SJCRH30 (cell line): ENCODE measurements at regions not wholly inside any gene's neighbourhood (a gene's known extent, or its start where the extent isn't known, plus 50 kb on each side); places are given as distances from the start of the nearest gene placed in this dataset.
A peak's percentile ranks its signal among the peaks of the same experiment; 100 is the strongest.
"Not testable (repeated sequence)": the region's sequence is repeated elsewhere in the genome, so short reads cannot be mapped to it uniquely, and the experiment has no call there.

Experiments
- DNase-seq, 2 experiments: peaks; one replicate each; pipeline ENCODE4 v3.0.0-alpha.2; 2015 to 2020
- H3K27ac ChIP-seq: fragments of 250-450 bp; sonication (Bioruptor Pico); 2 replicates; pipeline ENCODE4 v1.5.1; 2020; ENCODE audit warnings: mild to moderate bottlenecking, moderate library complexity
- H3K27me3 ChIP-seq: fragments of 250-450 bp; sonication (Bioruptor Pico); 2 replicates; pipeline ENCODE4 v1.5.1; 2020; ENCODE audit warnings: mild to moderate bottlenecking, moderate library complexity
- H3K36me3 ChIP-seq: fragments of 250-450 bp; sonication (Bioruptor Pico); 2 replicates; pipeline ENCODE4 v1.5.1; 2020; ENCODE audit warnings: mild to moderate bottlenecking, moderate library complexity
- H3K4me1 ChIP-seq: fragments of 250-450 bp; sonication (Bioruptor Pico); 2 replicates; pipeline ENCODE4 v1.5.1; 2020; ENCODE audit warnings: mild to moderate bottlenecking, moderate library complexity
- H3K4me3 ChIP-seq: fragments of 250-450 bp; sonication (Bioruptor Pico); 2 replicates; pipeline ENCODE4 v1.5.1; 2020; ENCODE audit warnings: mild to moderate bottlenecking, moderate library complexity
- H3K9me3 ChIP-seq: fragments of 250-450 bp; sonication (Bioruptor Pico); replicated peaks from 2 replicates; pipeline ENCODE4 v1.5.1; 2020; ENCODE audit warnings: mild to moderate bottlenecking, moderate library complexity

GRCh38 chr2:217606296-217606695, 396.5 kb downstream of the TNS1 start:
- DNase-seq, result no peak
- no peaks in the 10 kb centered on the region for H3K27me3 ChIP-seq
- no peak overlapping the region for H3K27ac ChIP-seq
- no peaks in the 10 kb centered on the region for H3K9me3 ChIP-seq
- H3K36me3 ChIP-seq, result no peaks in the 10 kb centered on the region
- peaks cover 24% of the 10 kb centered on the region for H3K4me1 ChIP-seq
- H3K4me3 ChIP-seq, result no peak overlapping the region

GRCh38 chr2:217604527-217605194, 398.1 kb downstream of the TNS1 start:
- Histone ChIP-seq H3K4me1 (peaks cover 27% of the 10 kb centered on the region), H3K27ac (no peak overlapping the region), H3K9me3 (no peaks in the 10 kb centered on the region), H3K36me3 (no peaks in the 10 kb centered on the region), H3K27me3 (no peaks in the 10 kb centered on the region), H3K4me3 (no peak overlapping the region)
- DNase-seq, result peak; percentile 36 to 44

- H3K27me3 ChIP-seq, result no peaks in the 10 kb centered on the region
- H3K36me3 ChIP-seq, result no peaks in the 10 kb centered on the region
- peaks cover 25% of the 10 kb centered on the region for H3K4me1 ChIP-seq
- no peak for DNase-seq
- no peak overlapping the region for H3K4me3 ChIP-seq
- H3K9me3 ChIP-seq, result no peaks in the 10 kb centered on the region
- H3K27ac ChIP-seq, result no peak overlapping the region
Observed at GRCh38 chr2:217601601-217602000, 401.2 kb downstream of the TNS1 start.

GRCh38 chr2:217599906-217600305, 402.9 kb downstream of the TNS1 start:
- H3K27me3 ChIP-seq, result no peaks in the 10 kb centered on the region
- no peak overlapping the region for H3K27ac ChIP-seq

GRCh38 chr2:217597681-217598080, 405.1 kb downstream of the TNS1 start:
- no peaks in the 10 kb centered on the region for H3K27me3 ChIP-seq
- no peak for DNase-seq
- H3K4me1 ChIP-seq, result peaks cover 20% of the 10 kb centered on the region
- H3K27ac ChIP-seq, result no peak overlapping the region
- no peak overlapping the region for H3K4me3 ChIP-seq
- no peaks in the 10 kb centered on the region for H3K9me3 ChIP-seq
- no peaks in the 10 kb centered on the region for H3K36me3 ChIP-seq

More at GRCh38 chr2:217599906-217600305, 402.9 kb downstream of the TNS1 start:
- no peaks in the 10 kb centered on the region for H3K9me3 ChIP-seq
- H3K4me3 ChIP-seq, result no peak overlapping the region
- no peak for DNase-seq
- H3K36me3 ChIP-seq, result no peaks in the 10 kb centered on the region
- H3K4me1 ChIP-seq, result peaks cover 22% of the 10 kb centered on the region

GRCh38 chr2:217597145-217597544, 405.6 kb downstream of the TNS1 start:
- Histone ChIP-seq H3K27ac (no peak overlapping the region), H3K36me3 (no peaks in the 10 kb centered on the region), H3K4me1 (peaks cover 17% of the 10 kb centered on the region), H3K9me3 (no peaks in the 10 kb centered on the region), H3K4me3 (no peak overlapping the region), H3K27me3 (no peaks in the 10 kb centered on the region)
- no peak for DNase-seq

- H3K4me1 ChIP-seq, result peaks cover 7% of the 10 kb centered on the region
- H3K27ac ChIP-seq, result no peak overlapping the region
- H3K27me3 ChIP-seq, result no peaks in the 10 kb centered on the region
- DNase-seq, result peak; percentile 55 to 63
- no peak overlapping the region for H3K4me3 ChIP-seq
- no peaks in the 10 kb centered on the region for H3K9me3 ChIP-seq
- no peaks in the 10 kb centered on the region for H3K36me3 ChIP-seq
Observed at GRCh38 chr2:217593732-217594131, 409.1 kb downstream of the TNS1 start.

GRCh38 chr2:217588266-217588665, 414.5 kb downstream of the TNS1 start:
- H3K27ac ChIP-seq, result no peak overlapping the region
- no peaks in the 10 kb centered on the region for H3K9me3 ChIP-seq
- H3K36me3 ChIP-seq, result no peaks in the 10 kb centered on the region
- H3K4me3 ChIP-seq, result no peak overlapping the region
- no peaks in the 10 kb centered on the region for H3K27me3 ChIP-seq
- H3K4me1 ChIP-seq, result no peaks in the 10 kb centered on the region
- no peak for DNase-seq

GRCh38 chr2:217585362-217585761, 417.4 kb downstream of the TNS1 start:
- H3K4me1 ChIP-seq, result no peaks in the 10 kb centered on the region
- H3K27me3 ChIP-seq, result no peaks in the 10 kb centered on the region
- no peaks in the 10 kb centered on the region for H3K36me3 ChIP-seq
- no peak overlapping the region for H3K27ac ChIP-seq
- no peaks in the 10 kb centered on the region for H3K9me3 ChIP-seq
- DNase-seq, result peak in 1 of 2 experiments; percentile 29
- no peak overlapping the region for H3K4me3 ChIP-seq

GRCh38 chr2:217580407-217580806, 422.4 kb downstream of the TNS1 start:
- H3K27ac ChIP-seq, H3K4me3 ChIP-seq, H3K36me3 ChIP-seq, H3K9me3 ChIP-seq, H3K4me1 ChIP-seq, DNase-seq, H3K27me3 ChIP-seq: not testable (repeated sequence)

GRCh38 chr2:217573571-217573970, 429.2 kb downstream of the TNS1 start:
- peak; percentile 69 to 77 for DNase-seq
- Histone ChIP-seq H3K4me3 (no peak overlapping the region), H3K27me3 (no peaks in the 10 kb centered on the region), H3K9me3 (no peaks in the 10 kb centered on the region), H3K27ac (no peak overlapping the region), H3K4me1 (peaks cover 9% of the 10 kb centered on the region), H3K36me3 (no peaks in the 10 kb centered on the region)

GRCh38 chr2:217570394-217570793, 432.4 kb downstream of the TNS1 start:
- Histone ChIP-seq H3K4me3 (no peak overlapping the region), H3K4me1 (peaks cover 9% of the 10 kb centered on the region), H3K36me3 (no peaks in the 10 kb centered on the region), H3K27ac (no peak overlapping the region), H3K9me3 (no peaks in the 10 kb centered on the region), H3K27me3 (no peaks in the 10 kb centered on the region)
- DNase-seq, result no peak

- peaks cover 4% of the 10 kb centered on the region for H3K4me1 ChIP-seq
- no peak for DNase-seq
Observed at GRCh38 chr2:217568289-217568971, 434.4 kb downstream of the TNS1 start.

GRCh38 chr2:217563565-217563964, 439.2 kb downstream of the TNS1 start:
- Histone ChIP-seq H3K4me3 (no peak overlapping the region), H3K27me3 (no peaks in the 10 kb centered on the region), H3K9me3 (no peaks in the 10 kb centered on the region; the same call in 1 of the 2 replicates), H3K36me3 (no peaks in the 10 kb centered on the region), H3K27ac (no peak overlapping the region), H3K4me1 (no peaks in the 10 kb centered on the region; the same call in 1 of the 2 replicates)
- DNase-seq, result no peak

More at GRCh38 chr2:217568289-217568971, 434.4 kb downstream of the TNS1 start:
- Histone ChIP-seq H3K27ac (no peak overlapping the region), H3K4me3 (no peak overlapping the region), H3K36me3 (no peaks in the 10 kb centered on the region), H3K9me3 (no peaks in the 10 kb centered on the region), H3K27me3 (no peaks in the 10 kb centered on the region)

- Histone ChIP-seq H3K36me3 (no peaks in the 10 kb centered on the region), H3K27ac (no peak overlapping the region), H3K27me3 (no peaks in the 10 kb centered on the region), H3K4me1 (no peaks in the 10 kb centered on the region; the same call in 1 of the 2 replicates), H3K9me3 (no peaks in the 10 kb centered on the region; the same call in 1 of the 2 replicates), H3K4me3 (no peak overlapping the region)
- no peak for DNase-seq
Observed at GRCh38 chr2:217562871-217563480, 439.8 kb downstream of the TNS1 start.
